Limb (tissue), 2 donors: ENCODE measurements at regions not wholly inside any gene's neighbourhood (a gene's known extent, or its start where the extent isn't known, plus 50 kb on each side); places are given as distances from the start of the nearest gene placed in this dataset.
"Not testable (repeated sequence)": the region's sequence is repeated elsewhere in the genome, so short reads cannot be mapped to it uniquely, and the experiment has no call there.

Source experiments
- DNase-seq, 2 donors: peaks; one replicate each; pipeline ENCODE4 v3.0.0-alpha.2; 2016; ENCODE audit errors: extremely low spot score in 2 of 2

- no peak for DNase-seq
Measured at GRCh38 chr20:48445827-48446226, 382.0 kb downstream of the PREX1 start.

GRCh38 chr20:48444249-48444648 is 383.6 kb downstream of the PREX1 start:
- no peak for DNase-seq

GRCh38 chr20:48440916-48441315 is 386.9 kb downstream of the PREX1 start:
- DNase-seq = no peak

- DNase-seq = not testable (repeated sequence)
Measured at GRCh38 chr20:48440261-48440660, 387.5 kb downstream of the PREX1 start.

- DNase-seq = no peak
Measured at GRCh38 chr20:48437146-48437545, 390.7 kb downstream of the PREX1 start.

- not testable (repeated sequence) for DNase-seq
Measured at GRCh38 chr20:48436609-48437008, 391.2 kb downstream of the PREX1 start.

GRCh38 chr20:48433178-48433577 is 394.6 kb downstream of the PREX1 start:
- no peak for DNase-seq

GRCh38 chr20:48432494-48432832 is 395.3 kb downstream of the PREX1 start:
- DNase-seq = no peak

- DNase-seq = no peak
Measured at GRCh38 chr20:48431653-48432493, 395.9 kb downstream of the PREX1 start.

GRCh38 chr20:48426630-48427029 is 401.2 kb downstream of the PREX1 start:
- DNase-seq = no peak

- no peak for DNase-seq
Measured at GRCh38 chr20:48425817-48426612, 401.8 kb downstream of the PREX1 start.

- DNase-seq = no peak
Measured at GRCh38 chr20:48425321-48425720, 402.5 kb downstream of the PREX1 start.

- no peak for DNase-seq
Measured at GRCh38 chr20:48422242-48422960, 405.4 kb downstream of the PREX1 start.

- no peak for DNase-seq
Measured at GRCh38 chr20:48421547-48421946, 406.3 kb downstream of the PREX1 start.

GRCh38 chr20:48420176-48420575 is 407.6 kb downstream of the PREX1 start:
- DNase-seq = no peak

- DNase-seq = no peak
Measured at GRCh38 chr20:48419173-48419572, 408.6 kb downstream of the PREX1 start.

- DNase-seq = no peak
Measured at GRCh38 chr20:48416002-48416401, 411.8 kb downstream of the PREX1 start.

GRCh38 chr20:48414786-48415185 is 413.0 kb downstream of the PREX1 start:
- DNase-seq = no peak

- DNase-seq = no peak
Measured at GRCh38 chr20:48411919-48412522, 415.8 kb downstream of the PREX1 start.

GRCh38 chr20:48411245-48411644 is 416.6 kb downstream of the PREX1 start:
- DNase-seq = peak in 1 of 2 donors; percentile 43

GRCh38 chr20:48409055-48409615 is 418.7 kb downstream of the PREX1 start:
- no peak for DNase-seq
